Mucosa of gallbladder (tissue), 1 donor: ENCODE measurements at regions not wholly inside any gene's neighbourhood (a gene's known extent, or its start where the extent isn't known, plus 50 kb on each side); places are given as distances from the start of the nearest gene placed in this dataset.

Source experiments
- DNase-seq: peaks from one replicate; pipeline ENCODE4 v3.0.0-alpha.2; 2020; ENCODE audit warnings: low spot score
- donor health status: DM: no; HTN: no; CAD: no.

DNA sequence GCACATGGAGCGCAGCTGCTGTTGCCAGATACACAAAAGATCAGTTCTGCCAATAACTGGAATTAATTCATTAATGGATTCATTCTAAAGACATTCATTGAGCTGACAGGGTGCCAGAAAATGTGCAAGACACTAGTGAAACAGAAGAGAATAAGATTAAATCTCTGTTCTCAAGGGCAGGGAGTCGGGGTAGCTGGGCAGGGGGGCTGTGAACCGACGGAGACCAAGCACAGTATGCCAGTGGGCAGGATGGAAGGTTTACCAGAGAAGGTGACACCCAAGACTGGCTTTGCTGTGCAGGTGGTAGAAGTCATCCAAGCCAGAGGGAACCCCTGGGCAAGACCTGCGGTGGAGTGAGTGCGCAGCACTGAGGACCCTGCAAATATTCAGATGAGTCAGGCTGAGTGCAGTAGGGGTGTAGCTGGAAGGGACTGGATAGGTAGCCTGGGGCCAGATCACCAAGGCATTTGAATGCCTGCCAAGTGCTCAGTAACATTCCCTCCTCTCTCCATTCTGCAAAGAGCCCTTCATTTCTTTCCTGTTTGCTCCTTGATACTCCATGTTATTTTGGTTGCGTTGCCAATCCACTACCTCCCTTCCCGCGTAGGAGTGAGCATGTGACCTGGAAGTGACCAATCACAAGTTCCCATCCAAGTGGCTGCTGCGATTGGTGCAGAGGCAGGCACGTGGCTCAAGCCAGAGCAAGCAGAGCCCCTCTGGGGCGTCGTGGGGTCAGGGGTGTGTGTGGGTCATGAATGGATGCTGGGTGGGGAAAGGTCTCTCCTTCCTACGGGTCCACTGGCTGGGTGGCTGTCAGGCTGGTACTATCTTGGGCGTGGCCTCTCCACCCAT, 413.1 kb downstream of the PTPRU start:
- no peak for DNase-seq

GRCh38 chr1:29648798-29649188, 412.5 kb downstream of the PTPRU start:
- no peak for DNase-seq

GRCh38 chr1:29648026-29648425, 411.7 kb downstream of the PTPRU start:
- no peak for DNase-seq

DNA sequence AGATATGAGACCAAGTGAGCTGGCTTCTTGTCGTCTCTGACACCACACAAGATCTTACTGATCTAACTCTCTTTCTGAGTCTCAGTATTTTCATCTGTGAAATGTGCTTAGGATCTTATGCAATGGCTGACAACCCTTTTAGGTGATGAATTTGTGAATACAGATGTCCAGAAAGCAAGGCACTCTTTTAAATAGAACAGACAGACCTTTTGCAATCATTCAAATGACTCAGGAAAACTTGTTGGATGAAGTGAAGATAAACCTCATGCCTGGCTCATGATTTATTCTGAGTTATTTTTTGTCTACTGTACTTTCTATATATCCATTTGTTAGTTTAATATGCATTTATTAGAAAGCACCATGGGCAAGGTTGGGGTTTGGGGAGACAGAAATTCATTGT, 411.3 kb downstream of the PTPRU start:
- no peak for DNase-seq

- DNase-seq, result no peak
These were observed 409.9 kb downstream of the PTPRU start for GRCh38 chr1:29646161-29646775.

- no peak for DNase-seq
These were observed 409.3 kb downstream of the PTPRU start for GRCh38 chr1:29645586-29645985.

DNA sequence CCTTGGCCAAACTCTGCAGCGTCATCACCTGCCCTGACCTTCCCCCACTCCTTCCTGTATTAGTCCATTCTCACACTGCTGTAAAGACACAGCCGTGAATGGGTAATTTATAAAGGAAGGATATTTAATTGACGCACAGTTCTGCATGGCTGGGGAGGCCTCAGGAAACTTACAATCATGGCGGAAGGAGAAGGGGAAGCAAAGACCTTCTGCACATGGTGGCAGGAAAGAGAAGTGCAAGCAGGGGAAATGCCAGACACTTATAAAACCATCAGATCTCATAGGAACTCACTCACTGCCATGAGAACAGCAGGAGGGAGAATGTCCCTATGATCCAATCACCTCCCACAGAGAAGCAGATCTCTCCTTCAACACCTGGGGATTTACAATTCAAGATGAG, 408.5 kb downstream of the PTPRU start:
- no peak for DNase-seq

- peak; percentile 2 for DNase-seq
These were observed 407.6 kb downstream of the PTPRU start for GRCh38 chr1:29643838-29644440.

GRCh38 chr1:29643281-29643680, 407.0 kb downstream of the PTPRU start:
- DNase-seq, result peak; percentile 4

DNA sequence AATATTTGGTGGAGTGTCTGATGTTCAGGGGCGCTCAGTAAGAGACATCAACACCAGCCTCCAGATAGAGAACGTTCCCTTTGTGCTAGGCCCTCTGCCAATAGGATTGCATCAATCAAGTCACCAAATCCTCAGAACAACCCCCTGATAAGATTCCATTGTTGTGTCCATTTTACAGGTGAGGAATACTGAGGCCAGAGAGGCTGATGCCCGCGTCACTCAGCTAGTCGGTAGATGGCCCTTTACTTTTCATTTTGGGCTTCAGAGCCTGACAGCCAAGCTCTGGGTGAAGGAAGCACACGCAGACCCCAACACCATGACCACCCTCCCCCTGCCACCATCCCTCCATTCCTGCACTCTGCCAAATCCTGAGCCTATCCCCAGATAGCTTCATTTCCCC, 406.2 kb downstream of the PTPRU start:
- DNase-seq, result no peak

DNA sequence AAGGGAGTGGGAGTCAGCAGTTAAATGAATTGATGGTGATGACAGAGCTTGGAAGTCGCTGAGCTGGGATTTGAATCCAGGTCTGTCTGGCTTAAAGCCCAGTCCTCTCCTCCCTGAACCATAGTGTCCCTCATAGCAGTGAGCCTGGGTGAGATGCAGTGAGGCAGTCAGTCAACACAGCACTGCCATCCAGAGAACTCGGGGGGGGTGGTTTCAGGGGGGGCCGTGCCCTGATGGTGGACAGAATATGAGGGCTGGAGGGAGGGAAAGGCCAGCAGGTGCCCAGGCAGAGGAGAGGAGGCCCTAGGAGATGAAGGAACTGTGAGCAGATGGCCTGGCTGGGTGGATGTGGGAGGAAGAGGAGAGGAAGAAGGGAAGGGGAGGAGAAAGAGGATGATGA, 405.6 kb downstream of the PTPRU start:
- no peak for DNase-seq

GRCh38 chr1:29640428-29640785, 404.1 kb downstream of the PTPRU start:
- no peak for DNase-seq

DNA sequence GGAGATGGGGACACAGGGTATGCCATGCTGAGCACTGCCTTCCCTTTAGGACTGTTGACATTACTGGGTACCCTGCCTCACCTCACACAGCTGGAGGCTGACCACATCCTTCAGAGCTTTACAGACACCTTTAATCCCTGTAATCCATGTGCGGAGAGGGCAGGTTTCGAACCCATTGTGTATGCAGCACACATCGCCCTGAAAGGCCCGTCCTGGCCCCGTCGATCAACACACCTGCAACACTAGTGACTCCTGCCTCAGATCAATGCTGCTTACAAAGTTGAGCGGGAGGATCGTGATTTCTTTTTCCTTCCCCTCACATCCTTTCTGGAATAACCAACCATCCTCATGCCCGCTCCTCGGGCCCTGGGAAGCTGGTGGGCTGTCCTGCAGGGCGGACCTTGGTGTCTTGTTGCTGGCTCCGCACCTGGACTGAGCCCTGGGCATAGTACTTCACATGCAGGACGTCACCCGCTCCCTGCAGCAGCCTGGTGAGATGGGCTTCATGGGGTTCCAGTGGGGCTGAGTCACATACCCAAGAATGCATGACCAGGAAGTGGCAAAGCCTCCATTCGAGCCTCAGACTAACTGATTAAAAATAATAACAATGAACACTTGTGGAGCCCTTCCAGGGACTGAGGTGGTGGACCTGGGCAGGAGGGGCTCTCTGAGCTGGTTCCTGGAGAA, 403.6 kb downstream of the PTPRU start:
- DNase-seq, result peak; percentile 5

DNA sequence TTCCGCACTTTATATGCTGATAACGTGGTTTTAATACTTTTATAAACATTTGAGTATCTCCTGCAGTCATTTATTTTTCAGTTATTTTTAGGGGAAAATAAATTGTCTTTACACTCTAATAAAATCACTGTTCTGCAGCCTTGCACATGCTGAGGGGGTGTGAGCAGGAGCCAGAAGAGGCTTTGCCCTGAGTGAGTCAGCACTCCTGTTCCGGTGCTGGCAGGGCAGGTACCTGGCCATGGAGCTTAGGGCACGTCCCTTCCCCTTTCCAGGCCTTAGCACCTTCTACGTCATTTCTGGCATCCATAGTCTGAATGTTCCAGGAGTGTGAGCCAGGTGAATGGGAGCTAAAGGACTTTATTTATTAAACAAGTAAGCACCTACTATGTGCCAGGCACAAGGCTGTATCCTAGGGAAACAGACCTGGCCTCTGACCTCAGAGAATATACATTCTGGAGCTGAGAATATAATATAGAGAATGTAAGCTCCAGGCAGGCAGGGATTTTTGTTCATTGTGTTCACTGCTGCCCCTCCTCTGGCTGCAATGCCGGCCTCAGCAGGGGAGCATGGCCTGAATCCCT, 402.9 kb downstream of the PTPRU start:
- DNase-seq, result peak; percentile 9

DNA sequence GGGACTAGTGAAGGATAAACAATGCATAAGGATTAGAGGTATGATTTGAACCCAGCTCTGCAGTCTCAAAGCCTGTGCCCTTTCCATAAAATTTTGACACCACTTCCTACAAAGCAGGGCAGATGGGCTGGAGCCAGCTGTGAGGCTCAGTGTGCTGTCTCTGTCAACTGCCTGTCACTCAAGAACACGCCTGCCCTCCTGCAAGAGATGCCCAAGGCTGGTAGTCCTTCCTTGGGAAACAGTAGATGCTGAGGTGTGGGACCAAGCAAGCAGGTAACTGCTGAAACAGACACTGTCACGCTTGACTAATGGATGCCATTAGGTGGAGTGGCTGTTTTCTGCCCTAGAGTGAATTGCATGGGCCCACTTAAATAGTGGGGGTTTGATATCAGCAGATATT, 402.0 kb downstream of the PTPRU start:
- DNase-seq, result peak; percentile 6

DNA sequence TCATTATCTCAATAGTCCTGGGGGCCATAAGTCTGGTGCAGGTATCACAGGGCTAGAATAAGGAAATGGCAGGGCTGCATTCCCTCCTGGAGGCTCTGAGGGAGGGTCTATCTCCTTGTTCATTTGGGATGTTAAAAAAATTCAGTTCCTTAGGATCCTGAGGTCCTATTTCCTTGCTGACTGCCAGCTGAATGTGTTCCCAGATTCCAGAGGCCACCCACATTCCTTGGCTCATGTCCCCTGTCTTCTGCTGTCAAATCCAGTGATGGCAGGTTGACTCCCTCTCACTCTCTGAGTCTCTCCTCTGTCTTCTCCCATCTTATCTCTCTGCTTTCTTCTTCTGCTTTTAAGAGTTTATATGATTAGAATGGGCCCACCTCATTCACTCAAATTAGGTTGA, 400.6 kb downstream of the PTPRU start:
- no peak for DNase-seq

DNA sequence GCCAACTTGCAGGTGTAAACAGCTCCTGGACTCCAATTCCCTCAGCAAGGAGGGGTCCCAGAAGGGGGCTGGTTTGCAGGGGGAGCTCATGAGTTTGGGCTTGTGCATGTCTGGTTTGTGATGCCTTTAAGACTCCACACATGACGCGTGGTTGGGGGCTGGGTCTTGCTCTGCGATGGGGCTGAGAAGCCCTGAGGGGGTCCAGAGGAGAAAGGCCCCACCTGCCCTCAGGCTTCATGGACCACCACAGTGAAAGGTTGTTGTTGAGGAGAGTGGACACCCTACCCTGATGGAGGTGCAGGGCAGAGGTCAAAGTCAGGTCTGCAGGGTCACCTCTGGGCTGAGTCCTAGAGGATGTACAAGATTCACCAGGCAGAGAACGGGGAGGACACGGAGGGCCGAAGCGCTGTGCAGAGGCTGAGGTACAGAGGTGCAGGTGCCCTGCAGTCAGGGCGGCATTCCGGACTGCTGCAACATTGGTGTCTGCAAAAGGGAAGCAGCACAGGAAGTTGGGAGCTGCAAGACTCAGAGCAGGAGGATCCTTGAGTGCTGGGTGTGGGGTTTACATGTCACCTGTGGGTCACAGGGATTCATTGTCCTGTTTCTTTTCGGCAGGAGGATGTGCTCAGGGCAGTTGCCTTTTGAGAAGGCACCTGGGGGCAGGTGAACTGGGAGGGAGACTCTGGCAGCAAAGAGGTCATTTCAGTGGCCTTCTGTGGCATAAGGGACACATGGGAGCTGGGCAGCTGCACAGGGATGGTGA, 399.4 kb downstream of the PTPRU start:
- no peak for DNase-seq

DNA sequence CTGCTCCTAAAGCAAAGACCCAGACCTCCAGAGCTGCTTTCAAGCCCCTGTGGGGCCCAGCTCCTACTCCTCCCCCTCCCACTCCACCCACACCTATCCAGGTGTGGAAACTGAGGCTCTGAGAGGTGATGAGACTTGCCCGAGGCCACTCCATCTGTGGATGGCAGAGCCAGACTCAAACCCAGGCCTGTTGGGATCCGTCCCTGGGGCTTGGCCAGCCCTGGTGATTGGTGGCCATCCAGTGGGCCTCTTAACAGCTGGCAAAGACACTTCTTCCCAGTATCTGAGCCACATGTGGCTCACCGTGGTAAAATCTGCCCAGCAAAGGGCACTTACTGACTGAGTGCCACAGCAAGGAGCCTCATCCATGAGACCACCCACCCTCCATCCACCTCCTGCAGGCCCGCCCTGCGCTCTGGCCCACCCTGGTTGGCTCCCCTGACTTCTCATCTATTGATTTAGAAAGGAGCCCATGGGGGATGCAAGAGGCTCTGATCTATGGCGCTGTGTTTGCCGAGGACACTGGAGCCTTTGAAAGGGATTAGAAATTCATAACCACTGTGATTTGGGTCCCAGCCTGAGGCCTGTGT, 398.5 kb downstream of the PTPRU start:
- DNase-seq, result no peak

- DNase-seq, result no peak
These were observed 398.0 kb downstream of the PTPRU start for GRCh38 chr1:29634324-29634723.

GRCh38 chr1:29633771-29634170, 397.4 kb downstream of the PTPRU start:
- no peak for DNase-seq
